Naive B cell (primary cell): ENCODE measurements at regions not wholly inside any gene's neighbourhood (a gene's known extent, or its start where the extent isn't known, plus 50 kb on each side); places are given as distances from the start of the nearest gene placed in this dataset.

Source experiments
- ATAC-seq, 2 donors: fragments of 150-1000 bp; cut with Tn5 transposase; 2 replicates each; pipeline ENCODE4 v1.10.0; 2021; ENCODE audit warnings: low read depth in 2 of 2, mild to moderate bottlenecking in 2 of 2, moderate library complexity in 2 of 2
- DNase-seq: peaks from one replicate; pipeline ENCODE4 v3.0.0; 2022
- H3K27ac Mint-ChIP-seq, 6 donors: one replicate each; pipeline ENCODE4 v1.8.0; 2020 to 2022; ENCODE audit warnings: mild to moderate bottlenecking in 6 of 6, mixed read lengths in 6 of 6, moderate library complexity in 5 of 6, inconsistent platforms in 2 of 6
- H3K27me3 Mint-ChIP-seq, 3 donors: one replicate each; pipeline ENCODE4 v1.8.0; 2021 to 2022; ENCODE audit warnings: mixed read lengths in 3 of 3, mild to moderate bottlenecking in 1 of 3
- H3K36me3 Mint-ChIP-seq, 2 donors: one replicate each; pipeline ENCODE4 v1.8.0; 2020 to 2022; ENCODE audit warnings: mixed read lengths in 2 of 2, inconsistent platforms in 1 of 2, mild to moderate bottlenecking in 1 of 2
- H3K4me1 Mint-ChIP-seq, 3 donors: one replicate each; pipeline ENCODE4 v1.8.0; 2020 to 2022; ENCODE audit warnings: mixed read lengths in 3 of 3, inconsistent platforms in 1 of 3, mild to moderate bottlenecking in 1 of 3, moderate library complexity in 1 of 3
- H3K4me3 Mint-ChIP-seq, 8 donors: one replicate each; pipeline ENCODE4 v1.8.0; 2020 to 2022; ENCODE audit warnings: mild to moderate bottlenecking in 8 of 8, mixed read lengths in 8 of 8, moderate library complexity in 8 of 8, inconsistent platforms in 2 of 8
- H3K9me3 Mint-ChIP-seq, 7 donors: one replicate each; pipeline ENCODE4 v1.8.0; 2020 to 2022; ENCODE audit warnings: mixed read lengths in 7 of 7, mild to moderate bottlenecking in 5 of 7, inconsistent platforms in 2 of 7, moderate library complexity in 1 of 7

GRCh38 chr6:15842727-15843117 is 179.9 kb upstream of the DTNBP1 start:
- H3K27me3 Mint-ChIP-seq = peaks cover 0 to 6% (median 0%) of the 10 kb centered on the region in 3 donors
- ATAC-seq = no peak
- no peak overlapping the region for H3K4me3 Mint-ChIP-seq

GRCh38 chr6:15841937-15842726 is 179.3 kb upstream of the DTNBP1 start:
- H3K27me3 Mint-ChIP-seq = peaks cover 0 to 6% (median 0%) of the 10 kb centered on the region in 3 donors
- ATAC-seq (no peak), DNase-seq (no peak)
- H3K4me3 Mint-ChIP-seq = no peak overlapping the region
- no peak overlapping the region for H3K27ac Mint-ChIP-seq
- no peaks in the 10 kb centered on the region for H3K36me3 Mint-ChIP-seq
- no peaks in the 10 kb centered on the region for H3K4me1 Mint-ChIP-seq
- no peaks in the 10 kb centered on the region for H3K9me3 Mint-ChIP-seq

More at GRCh38 chr6:15842727-15843117, 179.9 kb upstream of the DTNBP1 start:
- H3K36me3 Mint-ChIP-seq = no peaks in the 10 kb centered on the region
- H3K27ac Mint-ChIP-seq = no peak overlapping the region
- no peak for DNase-seq
- no peaks in the 10 kb centered on the region for H3K4me1 Mint-ChIP-seq
- no peaks in the 10 kb centered on the region for H3K9me3 Mint-ChIP-seq

- ATAC-seq (no peak), DNase-seq (no peak)
- Mint-ChIP-seq H3K4me3 (no peak overlapping the region), H3K9me3 (no peaks in the 10 kb centered on the region), H3K4me1 (no peaks in the 10 kb centered on the region), H3K27ac (peak overlapping the region in 1 of 6 donors; percentile 15), H3K36me3 (no peaks in the 10 kb centered on the region), H3K27me3 (peaks cover 0 to 6% (median 0%) of the 10 kb centered on the region in 3 donors)
Observed at GRCh38 chr6:15839969-15840541, 177.2 kb upstream of the DTNBP1 start.

GRCh38 chr6:15837205-15837604 is 174.4 kb upstream of the DTNBP1 start:
- no peaks in the 10 kb centered on the region for H3K4me1 Mint-ChIP-seq
- ATAC-seq (no peak), DNase-seq (no peak)
- H3K27ac Mint-ChIP-seq = no peak overlapping the region
- H3K36me3 Mint-ChIP-seq = no peaks in the 10 kb centered on the region
- peaks cover 0 to 6% (median 0%) of the 10 kb centered on the region in 3 donors for H3K27me3 Mint-ChIP-seq
- H3K4me3 Mint-ChIP-seq = no peak overlapping the region
- no peaks in the 10 kb centered on the region for H3K9me3 Mint-ChIP-seq

GRCh38 chr6:15832841-15833240 is 170.0 kb upstream of the DTNBP1 start:
- H3K4me1 Mint-ChIP-seq = peaks cover 5 to 8% (median 7%) of the 10 kb centered on the region in 3 donors
- H3K9me3 Mint-ChIP-seq = peaks cover 0 to 2% (median 0%) of the 10 kb centered on the region in 7 donors
- no peak overlapping the region for H3K4me3 Mint-ChIP-seq
- ATAC-seq = no peak
- H3K36me3 Mint-ChIP-seq = no peaks in the 10 kb centered on the region
- DNase-seq = no peak
- H3K27ac Mint-ChIP-seq = no peak overlapping the region
- H3K27me3 Mint-ChIP-seq = peaks cover 0 to 4% (median 0%) of the 10 kb centered on the region in 3 donors

GRCh38 chr6:15829156-15829555 is 166.3 kb upstream of the DTNBP1 start:
- Mint-ChIP-seq H3K27ac (no peak overlapping the region), H3K27me3 (peaks cover 0 to 14% (median 8%) of the 10 kb centered on the region in 3 donors), H3K9me3 (peaks cover 0 to 5% (median 0%) of the 10 kb centered on the region in 7 donors), H3K4me3 (no peak overlapping the region), H3K4me1 (peaks cover 5 to 10% (median 8%) of the 10 kb centered on the region in 3 donors), H3K36me3 (peaks cover 0 to 6% of the 10 kb centered on the region in 2 donors)
- DNase-seq = no peak
- ATAC-seq = no peak

- H3K9me3 Mint-ChIP-seq = peaks cover 0 to 5% (median 0%) of the 10 kb centered on the region in 7 donors
- peaks cover 8 to 14% (median 9%) of the 10 kb centered on the region in 3 donors for H3K27me3 Mint-ChIP-seq
- peak overlapping the region in 2 of 6 donors; percentile 1 to 69 for H3K27ac Mint-ChIP-seq
- H3K4me1 Mint-ChIP-seq = peaks cover 5 to 10% (median 8%) of the 10 kb centered on the region in 3 donors
- peaks cover 0 to 6% of the 10 kb centered on the region in 2 donors for H3K36me3 Mint-ChIP-seq
- ATAC-seq = no peak
- no peak for DNase-seq
- no peak overlapping the region for H3K4me3 Mint-ChIP-seq
Observed at GRCh38 chr6:15827496-15828255, 164.8 kb upstream of the DTNBP1 start.

- H3K4me3 Mint-ChIP-seq = no peak overlapping the region
- H3K27ac Mint-ChIP-seq = no peak overlapping the region
- peaks cover 0 to 5% (median 0%) of the 10 kb centered on the region in 7 donors for H3K9me3 Mint-ChIP-seq
- peaks cover 8 to 14% (median 9%) of the 10 kb centered on the region in 3 donors for H3K27me3 Mint-ChIP-seq
- peaks cover 0 to 6% of the 10 kb centered on the region in 2 donors for H3K36me3 Mint-ChIP-seq
- ATAC-seq (no peak), DNase-seq (no peak)
- H3K4me1 Mint-ChIP-seq = peaks cover 5 to 10% (median 8%) of the 10 kb centered on the region in 3 donors
Observed at GRCh38 chr6:15826814-15827318, 164.0 kb upstream of the DTNBP1 start.

GRCh38 chr6:15825332-15825930 is 162.6 kb upstream of the DTNBP1 start:
- peaks cover 8 to 14% (median 9%) of the 10 kb centered on the region in 3 donors for H3K27me3 Mint-ChIP-seq
- no peak for ATAC-seq
- no peak for DNase-seq
- H3K4me1 Mint-ChIP-seq = peaks cover 5 to 10% (median 8%) of the 10 kb centered on the region in 3 donors
- H3K9me3 Mint-ChIP-seq = peaks cover 0 to 5% (median 0%) of the 10 kb centered on the region in 7 donors
- H3K4me3 Mint-ChIP-seq = no peak overlapping the region
- H3K27ac Mint-ChIP-seq = no peak overlapping the region
- peaks cover 0 to 6% of the 10 kb centered on the region in 2 donors for H3K36me3 Mint-ChIP-seq

GRCh38 chr6:15824811-15825210 is 162.0 kb upstream of the DTNBP1 start:
- no peak for DNase-seq
- no peak overlapping the region for H3K27ac Mint-ChIP-seq
- peaks cover 0 to 6% of the 10 kb centered on the region in 2 donors for H3K36me3 Mint-ChIP-seq
- H3K4me1 Mint-ChIP-seq = peaks cover 5 to 10% (median 8%) of the 10 kb centered on the region in 3 donors
- H3K9me3 Mint-ChIP-seq = peaks cover 0 to 5% (median 0%) of the 10 kb centered on the region in 7 donors
- peaks cover 8 to 14% (median 9%) of the 10 kb centered on the region in 3 donors for H3K27me3 Mint-ChIP-seq
- ATAC-seq = no peak
- H3K4me3 Mint-ChIP-seq = no peak overlapping the region

GRCh38 chr6:15823838-15824414 is 161.1 kb upstream of the DTNBP1 start:
- no peak for ATAC-seq
- H3K4me3 Mint-ChIP-seq = no peak overlapping the region
- peaks cover 0 to 5% (median 0%) of the 10 kb centered on the region in 7 donors for H3K9me3 Mint-ChIP-seq

GRCh38 chr6:15822835-15823234 is 160.0 kb upstream of the DTNBP1 start:
- H3K27ac Mint-ChIP-seq = peak overlapping the region in 1 of 6 donors; percentile 33
- H3K4me3 Mint-ChIP-seq = no peak overlapping the region
- DNase-seq (no peak), ATAC-seq (no peak)
- H3K4me1 Mint-ChIP-seq = peaks cover 0 to 2% (median 0%) of the 10 kb centered on the region in 3 donors
- H3K36me3 Mint-ChIP-seq = peaks cover 0 to 6% of the 10 kb centered on the region in 2 donors
- H3K27me3 Mint-ChIP-seq = peaks cover 4 to 14% (median 9%) of the 10 kb centered on the region in 3 donors
- peaks cover 0 to 3% (median 0%) of the 10 kb centered on the region in 7 donors for H3K9me3 Mint-ChIP-seq

More at GRCh38 chr6:15823838-15824414, 161.1 kb upstream of the DTNBP1 start:
- H3K36me3 Mint-ChIP-seq = peaks cover 0 to 6% of the 10 kb centered on the region in 2 donors
- peaks cover under 1 to 6% (median 3%) of the 10 kb centered on the region in 3 donors for H3K4me1 Mint-ChIP-seq
- DNase-seq = no peak
- H3K27me3 Mint-ChIP-seq = peaks cover 8 to 14% (median 9%) of the 10 kb centered on the region in 3 donors
- H3K27ac Mint-ChIP-seq = peak overlapping the region in 1 of 6 donors; percentile 16
